ENCODE measurements at regions not wholly inside any gene's neighbourhood (a gene's known extent, or its start where the extent isn't known, plus 50 kb on each side); places are given as distances from the start of the nearest gene placed in this dataset.

- intact Hi-C loops (cut with micrococcal nuclease): no loop called here
- Histone ChIP-seq H3K36me3 (ENCODE audit: control insufficient read depth in 2 of 2, extremely low read depth in 1 of 2, insufficient read depth in 2 of 2, low read length in 2 of 2) (no peaks in the 10 kb centered on the region), H3K9me1 (replicated peaks; ENCODE audit: control insufficient read depth, extremely low read depth, insufficient read depth, low read length) (no peaks in the 10 kb centered on the region), H3K4me2 (ENCODE audit: insufficient read depth, low read length) (no peak overlapping the region), H3K9me3 (replicated peaks; ENCODE audit: control insufficient read depth, insufficient read depth, low read length) (no peaks in the 10 kb centered on the region), H3K79me2 (ENCODE audit: control insufficient read depth, insufficient read depth, low read length) (no peaks in the 10 kb centered on the region), H3K4me1 (ENCODE audit: control insufficient read depth, extremely low read depth, insufficient read depth, low read length) (no peaks in the 10 kb centered on the region), H2AFZ (ENCODE audit: low read depth, low read length) (no peak overlapping the region), H3K9ac (replicated peaks; ENCODE audit: extremely low read depth, insufficient read depth, low read length) (no peak overlapping the region), H3K27me3 (ENCODE audit: control insufficient read depth in 2 of 2, insufficient read depth in 2 of 2, low read length in 2 of 2) (no peaks in the 10 kb centered on the region), H4K20me1 (replicated peaks; ENCODE audit: control insufficient read depth, extremely low read depth, insufficient read depth, low read length) (no peaks in the 10 kb centered on the region), H3K27ac (ENCODE audit: insufficient read depth, low read depth, low read length) (no peak overlapping the region), H3K4me3 (replicated peaks in 1 of 3; ENCODE audit: insufficient read depth in 1 of 3, low read depth in 1 of 3, low read length in 3 of 3) (no peak overlapping the region)
- no TSS peak for BruUV-seq (replicated peaks)
- TF ChIP-seq MYC (IDR thresholded peaks at IDR 0.05; ENCODE audit: low read depth, low read length): no peak
- no peak for TF ChIP-seq JUN (IDR thresholded peaks at IDR 0.05; ENCODE audit: borderline replicate concordance, insufficient read depth, insufficient read length, low read depth)
- no peak for TF ChIP-seq FOS (IDR thresholded peaks at IDR 0.05; ENCODE audit: borderline replicate concordance, insufficient read depth, low read length)
- TF ChIP-seq GATA2 (IDR thresholded peaks at IDR 0.05; ENCODE audit: insufficient read depth, insufficient read length, low read depth, low read length): no peak
- TF ChIP-seq, protein P1, sequence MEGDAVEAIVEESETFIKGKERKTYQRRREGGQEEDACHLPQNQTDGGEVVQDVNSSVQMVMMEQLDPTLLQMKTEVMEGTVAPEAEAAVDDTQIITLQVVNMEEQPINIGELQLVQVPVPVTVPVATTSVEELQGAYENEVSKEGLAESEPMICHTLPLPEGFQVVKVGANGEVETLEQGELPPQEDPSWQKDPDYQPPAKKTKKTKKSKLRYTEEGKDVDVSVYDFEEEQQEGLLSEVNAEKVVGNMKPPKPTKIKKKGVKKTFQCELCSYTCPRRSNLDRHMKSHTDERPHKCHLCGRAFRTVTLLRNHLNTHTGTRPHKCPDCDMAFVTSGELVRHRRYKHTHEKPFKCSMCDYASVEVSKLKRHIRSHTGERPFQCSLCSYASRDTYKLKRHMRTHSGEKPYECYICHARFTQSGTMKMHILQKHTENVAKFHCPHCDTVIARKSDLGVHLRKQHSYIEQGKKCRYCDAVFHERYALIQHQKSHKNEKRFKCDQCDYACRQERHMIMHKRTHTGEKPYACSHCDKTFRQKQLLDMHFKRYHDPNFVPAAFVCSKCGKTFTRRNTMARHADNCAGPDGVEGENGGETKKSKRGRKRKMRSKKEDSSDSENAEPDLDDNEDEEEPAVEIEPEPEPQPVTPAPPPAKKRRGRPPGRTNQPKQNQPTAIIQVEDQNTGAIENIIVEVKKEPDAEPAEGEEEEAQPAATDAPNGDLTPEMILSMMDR (IDR thresholded peaks at IDR 0.05; ENCODE audit: extremely low read depth in 1 of 2, insufficient read depth in 1 of 2, low read depth in 1 of 2, low read length in 2 of 2): no peak
- TF ChIP-seq MAX (IDR thresholded peaks at IDR 0.05; ENCODE audit: insufficient read depth, insufficient read length): no peak
- no peak for TF ChIP-seq POLR2A (IDR thresholded peaks at IDR 0.05; ENCODE audit: low read depth, low read length)
- DNase-seq (ENCODE audit: low read depth, low spot score) (no peak), FAIRE-seq (no peak)
- ChIA-PET CTCF (no interaction called here), POLR2A (no interaction called here)
- dilution Hi-C loops (cut with MboI; ENCODE audit: extremely low pct_ligation_motif_present, low sequenced_read_pairs): no loop called here
Observed at GRCh38 chr15:96767703-96768434, 437.4 kb downstream of the NR2F2 start.

Measured in endothelial cell of umbilical vein (primary cell).